ENCODE measurements at regions not wholly inside any gene's neighbourhood (a gene's known extent, or its start where the extent isn't known, plus 50 kb on each side); places are given as distances from the start of the nearest gene placed in this dataset.

DNA sequence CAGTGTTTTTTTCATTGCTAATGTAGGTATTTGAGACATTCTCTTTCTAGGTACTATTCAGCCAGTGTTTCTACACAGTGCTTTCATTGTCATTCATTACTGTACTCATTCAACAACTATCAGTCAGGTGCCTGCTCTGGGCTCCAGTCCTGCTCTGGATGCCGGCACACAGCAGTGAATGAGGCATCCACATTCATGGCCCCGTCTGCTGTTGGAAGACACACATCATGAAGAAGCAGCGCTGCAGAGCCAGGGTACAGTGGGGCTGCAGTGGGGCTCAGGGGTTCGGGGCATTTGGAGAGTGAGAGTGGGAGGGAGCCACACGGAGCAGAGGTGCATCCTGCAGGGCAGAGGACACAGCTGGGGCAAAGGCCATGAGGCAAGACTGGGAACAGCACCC lies 737.2 kb upstream of the RAB6C start:
- Histone ChIP-seq H3K4me1 (peaks cover 11% of the 10 kb centered on the region), H3K36me3 (ENCODE audit: insufficient read depth in 1 of 2, low read depth in 1 of 2) (peaks cover 0 to 27% of the 10 kb centered on the region in 2 donors), H3K27ac (no peak overlapping the region), H3K4me3 (no peak overlapping the region), H3K27me3 (ENCODE audit: insufficient read depth in 3 of 3, low read length in 2 of 3) (no peaks in the 10 kb centered on the region), H3K9me3 (no peaks in the 10 kb centered on the region)
- DNase-seq = no peak
- WGBS, 3 donors = 73 to 77% (median 74%) methylated on average over 5 of the region's 5 CpGs
- TF ChIP-seq CTCF (IDR thresholded peaks at IDR 0.05) = no peak
- intact Hi-C loops (cut with DNase I) = loop anchor here (5.0 to 10.0 kb wide), 2 partner anchors 153 to 450 kb away; no protein-coding TSS in a partner anchor
- no peak for ATAC-seq

- DNase-seq = no peak
- H3K27ac ChIP-seq = no peak overlapping the region
- 93 to 95% (median 95%) methylated on average over 3 of the region's 3 CpGs for WGBS, 3 donors
- peaks cover 0 to 29% of the 10 kb centered on the region in 2 donors for H3K36me3 ChIP-seq (ENCODE audit: insufficient read depth in 1 of 2, low read depth in 1 of 2)
- no peaks in the 10 kb centered on the region for H3K27me3 ChIP-seq (ENCODE audit: insufficient read depth in 3 of 3, low read length in 2 of 3)
- intact Hi-C loops (cut with DNase I) = loop anchor here in 1 of 2 donors (10.0 kb wide), 1 partner anchor 147 kb away; no protein-coding TSS in a partner anchor
- TF ChIP-seq CTCF (IDR thresholded peaks at IDR 0.05) = no peak
- no peak overlapping the region for H3K4me3 ChIP-seq
- H3K9me3 ChIP-seq = no peaks in the 10 kb centered on the region
- ATAC-seq = no peak
- no peaks in the 10 kb centered on the region for H3K4me1 ChIP-seq
Measured at GRCh38 chr2:129247751-129248150, 731.7 kb upstream of the RAB6C start.

DNA sequence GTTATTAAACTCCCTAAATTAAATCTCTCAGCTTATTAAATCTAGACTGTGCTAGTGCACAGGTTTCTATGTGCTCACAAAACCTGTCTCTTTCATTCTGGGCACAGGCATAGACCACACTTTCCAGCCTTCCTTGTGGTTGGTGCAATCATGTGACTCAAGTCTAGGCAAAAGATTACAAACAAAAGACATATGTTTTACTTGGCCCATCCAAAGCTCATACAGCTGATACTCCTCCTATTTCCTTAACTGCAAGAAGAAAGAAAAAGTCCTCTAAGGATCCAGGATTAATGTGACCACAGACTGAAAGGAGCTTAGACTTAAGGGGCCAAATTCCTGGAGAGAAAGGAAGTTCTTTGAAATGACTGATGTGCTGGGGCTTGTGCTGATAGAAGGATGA lies 731.3 kb upstream of the RAB6C start:
- Histone ChIP-seq H3K27ac (no peak overlapping the region), H3K27me3 (ENCODE audit: insufficient read depth in 3 of 3, low read length in 2 of 3) (no peaks in the 10 kb centered on the region), H3K4me1 (no peaks in the 10 kb centered on the region), H3K9me3 (no peaks in the 10 kb centered on the region), H3K36me3 (ENCODE audit: insufficient read depth in 1 of 2, low read depth in 1 of 2) (peaks cover 0 to 25% of the 10 kb centered on the region in 2 donors), H3K4me3 (no peak overlapping the region)
- no peak for TF ChIP-seq CTCF (IDR thresholded peaks at IDR 0.05)
- no peak for DNase-seq
- ATAC-seq = no peak
- intact Hi-C loops (cut with DNase I) = loop anchor here in 1 of 2 donors (10.0 kb wide), 1 partner anchor 147 kb away; no protein-coding TSS in a partner anchor

GRCh38 chr2:129252781-129253460 lies 726.5 kb upstream of the RAB6C start:
- intact Hi-C loops (cut with DNase I) = no loop called here
- WGBS, 3 donors = 47 to 62% (median 53%) methylated on average over 7 of the region's 7 CpGs
- Histone ChIP-seq H3K27me3 (ENCODE audit: insufficient read depth in 3 of 3, low read length in 2 of 3) (no peaks in the 10 kb centered on the region), H3K27ac (peak overlapping the region; percentile 42), H3K4me1 (no peaks in the 10 kb centered on the region), H3K36me3 (ENCODE audit: insufficient read depth in 1 of 2, low read depth in 1 of 2) (peaks cover 0 to under 1% of the 10 kb centered on the region in 2 donors), H3K4me3 (no peak overlapping the region), H3K9me3 (no peaks in the 10 kb centered on the region)
- ATAC-seq (peak; percentile 34 to 71 (median 55)), DNase-seq (no peak)
- no peak for TF ChIP-seq CTCF (IDR thresholded peaks at IDR 0.05)

GRCh38 chr2:129253461-129253812 lies 726.0 kb upstream of the RAB6C start:
- DNase-seq = no peak
- peak; percentile 34 for TF ChIP-seq CTCF (IDR thresholded peaks at IDR 0.05)
- ATAC-seq = peak; percentile 72 to 82 (median 76)
- no peaks in the 10 kb centered on the region for H3K9me3 ChIP-seq
- WGBS, 3 donors = 52 to 58% (median 56%) methylated on average over 5 of the region's 5 CpGs
- peak overlapping the region; percentile 42 for H3K27ac ChIP-seq
- intact Hi-C loops (cut with DNase I) = no loop called here
- H3K36me3 ChIP-seq (ENCODE audit: insufficient read depth in 1 of 2, low read depth in 1 of 2) = no peaks in the 10 kb centered on the region
- H3K4me3 ChIP-seq = no peak overlapping the region
- no peaks in the 10 kb centered on the region for H3K27me3 ChIP-seq (ENCODE audit: insufficient read depth in 3 of 3, low read length in 2 of 3)
- H3K4me1 ChIP-seq = no peaks in the 10 kb centered on the region

All from psoas muscle (tissue), 7 donors.